Stimulated activated effector memory CD8-positive, alpha-beta T cell treated with anti-CD3 and anti-CD28 coated beads, Interleukin-12 subunit alpha, Interleukin-12 subunit beta, amount 100 ng/mL, for 72 hours (primary cell): ENCODE measurements at regions not wholly inside any gene's neighbourhood (a gene's known extent, or its start where the extent isn't known, plus 50 kb on each side); places are given as distances from the start of the nearest gene placed in this dataset.
"Not testable (repeated sequence)": the region's sequence is repeated elsewhere in the genome, so short reads cannot be mapped to it uniquely, and the experiment has no call there.

Experiments used
- ATAC-seq: fragments of 150-1000 bp; cut with Tn5 transposase; 2 replicates; pipeline ENCODE4 v1.10.0; 2021
- DNase-seq, 2 donors: peaks; one replicate each; pipeline ENCODE4 v3.0.0; 2021 to 2022; ENCODE audit warnings: low spot score in 2 of 2
- H3K27ac Mint-ChIP-seq: one replicate; pipeline ENCODE4 v1.8.0; 2022; ENCODE audit warnings: mild to moderate bottlenecking, mixed read lengths
- H3K36me3 Mint-ChIP-seq: one replicate; pipeline ENCODE4 v1.8.0; 2022; ENCODE audit warnings: mild to moderate bottlenecking, mixed read lengths
- H3K4me1 Mint-ChIP-seq: one replicate; pipeline ENCODE4 v1.8.0; 2022; ENCODE audit warnings: mixed read lengths
- H3K4me3 Mint-ChIP-seq: one replicate; pipeline ENCODE4 v1.8.0; 2022; ENCODE audit warnings: mild to moderate bottlenecking, mixed read lengths
- H3K9me3 Mint-ChIP-seq: one replicate; pipeline ENCODE4 v1.8.0; 2022; ENCODE audit warnings: mixed read lengths

- no peaks in the 10 kb centered on the region for H3K4me1 Mint-ChIP-seq
- H3K36me3 Mint-ChIP-seq: no peaks in the 10 kb centered on the region
- DNase-seq: no peak
- H3K9me3 Mint-ChIP-seq: peaks cover 6% of the 10 kb centered on the region
- no peak for ATAC-seq
- H3K27ac Mint-ChIP-seq: no peak overlapping the region
- H3K4me3 Mint-ChIP-seq: no peak overlapping the region
Observed at GRCh38 chr5:106072208-106072607, 1598.5 kb downstream of the EFNA5 start.

- no peaks in the 10 kb centered on the region for H3K4me1 Mint-ChIP-seq
Observed at GRCh38 chr5:106047341-106047740, 1623.4 kb downstream of the EFNA5 start.

GRCh38 chr5:106032069-106032468, 1638.7 kb downstream of the EFNA5 start:
- H3K4me3 Mint-ChIP-seq, DNase-seq, H3K9me3 Mint-ChIP-seq, H3K36me3 Mint-ChIP-seq, ATAC-seq, H3K4me1 Mint-ChIP-seq, H3K27ac Mint-ChIP-seq: not testable (repeated sequence)

More at GRCh38 chr5:106047341-106047740, 1623.4 kb downstream of the EFNA5 start:
- ATAC-seq (no peak), DNase-seq (no peak)
- H3K4me3 Mint-ChIP-seq: no peak overlapping the region
- H3K36me3 Mint-ChIP-seq: no peaks in the 10 kb centered on the region
- H3K9me3 Mint-ChIP-seq: peaks cover 17% of the 10 kb centered on the region
- no peak overlapping the region for H3K27ac Mint-ChIP-seq

- H3K27ac Mint-ChIP-seq: no peak overlapping the region
- H3K4me3 Mint-ChIP-seq: no peak overlapping the region
- no peaks in the 10 kb centered on the region for H3K4me1 Mint-ChIP-seq
- ATAC-seq (no peak), DNase-seq (no peak)
- peaks cover 14% of the 10 kb centered on the region for H3K9me3 Mint-ChIP-seq
- H3K36me3 Mint-ChIP-seq: no peaks in the 10 kb centered on the region
Observed at GRCh38 chr5:106028314-106028713, 1642.4 kb downstream of the EFNA5 start.

GRCh38 chr5:106020894-106021293, 1649.8 kb downstream of the EFNA5 start:
- no peak overlapping the region for H3K4me3 Mint-ChIP-seq
- no peak for DNase-seq
- H3K36me3 Mint-ChIP-seq: no peaks in the 10 kb centered on the region
- peaks cover 35% of the 10 kb centered on the region for H3K9me3 Mint-ChIP-seq
- no peaks in the 10 kb centered on the region for H3K4me1 Mint-ChIP-seq
- no peak overlapping the region for H3K27ac Mint-ChIP-seq
- ATAC-seq: no peak

- H3K27ac Mint-ChIP-seq: no peak overlapping the region
- H3K9me3 Mint-ChIP-seq: peaks cover 27% of the 10 kb centered on the region
- DNase-seq (no peak), ATAC-seq (no peak)
- no peaks in the 10 kb centered on the region for H3K36me3 Mint-ChIP-seq
- no peak overlapping the region for H3K4me3 Mint-ChIP-seq
- H3K4me1 Mint-ChIP-seq: no peaks in the 10 kb centered on the region
Observed at GRCh38 chr5:106019261-106019660, 1651.5 kb downstream of the EFNA5 start.

- Mint-ChIP-seq H3K4me1 (no peaks in the 10 kb centered on the region), H3K9me3 (peaks cover 27% of the 10 kb centered on the region), H3K4me3 (no peak overlapping the region), H3K36me3 (no peaks in the 10 kb centered on the region), H3K27ac (no peak overlapping the region)
- ATAC-seq: no peak
- no peak for DNase-seq
Observed at GRCh38 chr5:106017243-106017857, 1653.4 kb downstream of the EFNA5 start.

GRCh38 chr5:106014262-106014661, 1656.5 kb downstream of the EFNA5 start:
- DNase-seq (no peak), ATAC-seq (no peak)
- Mint-ChIP-seq H3K4me1 (no peaks in the 10 kb centered on the region), H3K9me3 (peaks cover 19% of the 10 kb centered on the region), H3K4me3 (no peak overlapping the region), H3K36me3 (no peaks in the 10 kb centered on the region), H3K27ac (no peak overlapping the region)

GRCh38 chr5:106006242-106006641, 1664.5 kb downstream of the EFNA5 start:
- no peak for ATAC-seq
- H3K9me3 Mint-ChIP-seq: peaks cover 20% of the 10 kb centered on the region
- H3K36me3 Mint-ChIP-seq: no peaks in the 10 kb centered on the region

GRCh38 chr5:105998991-105999390, 1671.7 kb downstream of the EFNA5 start:
- not testable (repeated sequence) for ATAC-seq, H3K27ac Mint-ChIP-seq, H3K36me3 Mint-ChIP-seq, H3K4me1 Mint-ChIP-seq, DNase-seq, H3K4me3 Mint-ChIP-seq
- peaks cover 24% of the 10 kb centered on the region for H3K9me3 Mint-ChIP-seq

More at GRCh38 chr5:106006242-106006641, 1664.5 kb downstream of the EFNA5 start:
- Mint-ChIP-seq H3K4me1 (no peaks in the 10 kb centered on the region), H3K4me3 (no peak overlapping the region), H3K27ac (no peak overlapping the region)
- no peak for DNase-seq

- Mint-ChIP-seq H3K36me3 (no peaks in the 10 kb centered on the region), H3K4me1 (no peaks in the 10 kb centered on the region), H3K9me3 (peaks cover 13% of the 10 kb centered on the region), H3K27ac (no peak overlapping the region), H3K4me3 (no peak overlapping the region)
- ATAC-seq (no peak), DNase-seq (no peak)
Observed at GRCh38 chr5:105993027-105993426, 1677.7 kb downstream of the EFNA5 start.

GRCh38 chr5:105982526-105982925, 1688.2 kb downstream of the EFNA5 start:
- DNase-seq (no peak), ATAC-seq (no peak)
- Mint-ChIP-seq H3K4me1 (no peaks in the 10 kb centered on the region), H3K36me3 (no peaks in the 10 kb centered on the region), H3K4me3 (no peak overlapping the region), H3K27ac (no peak overlapping the region), H3K9me3 (peaks cover 8% of the 10 kb centered on the region)

- Mint-ChIP-seq H3K9me3 (peaks cover 14% of the 10 kb centered on the region), H3K36me3 (no peaks in the 10 kb centered on the region), H3K27ac (no peak overlapping the region), H3K4me1 (no peaks in the 10 kb centered on the region), H3K4me3 (no peak overlapping the region)
- ATAC-seq (no peak), DNase-seq (no peak)
Observed at GRCh38 chr5:105978011-105978410, 1692.7 kb downstream of the EFNA5 start.

GRCh38 chr5:105977163-105977562, 1693.6 kb downstream of the EFNA5 start:
- Mint-ChIP-seq H3K9me3 (peaks cover 14% of the 10 kb centered on the region), H3K27ac (no peak overlapping the region), H3K4me3 (no peak overlapping the region), H3K36me3 (no peaks in the 10 kb centered on the region), H3K4me1 (no peaks in the 10 kb centered on the region)
- no peak for DNase-seq
- ATAC-seq: no peak

GRCh38 chr5:105970919-105971318, 1699.8 kb downstream of the EFNA5 start:
- ATAC-seq: no peak
- H3K4me3 Mint-ChIP-seq: no peak overlapping the region
- H3K36me3 Mint-ChIP-seq: no peaks in the 10 kb centered on the region
- no peak overlapping the region for H3K27ac Mint-ChIP-seq
- H3K4me1 Mint-ChIP-seq: no peaks in the 10 kb centered on the region
- DNase-seq: no peak
- peaks cover 11% of the 10 kb centered on the region for H3K9me3 Mint-ChIP-seq

GRCh38 chr5:105968981-105969380, 1701.8 kb downstream of the EFNA5 start:
- H3K4me3 Mint-ChIP-seq: no peak overlapping the region
- ATAC-seq: no peak
- H3K4me1 Mint-ChIP-seq: no peaks in the 10 kb centered on the region
- DNase-seq: no peak
- H3K27ac Mint-ChIP-seq: no peak overlapping the region
- H3K9me3 Mint-ChIP-seq: peaks cover 14% of the 10 kb centered on the region
- H3K36me3 Mint-ChIP-seq: no peaks in the 10 kb centered on the region
